Osteocyte (in vitro differentiated cells): ENCODE measurements at regions not wholly inside any gene's neighbourhood (a gene's known extent, or its start where the extent isn't known, plus 50 kb on each side); places are given as distances from the start of the nearest gene placed in this dataset.

Source experiments
- DNase-seq: peaks from one replicate; pipeline ENCODE4 v3.0.0; 2021; ENCODE audit warnings: mixed read lengths; ENCODE audit not compliant: unreplicated experiment; ENCODE audit errors: extremely low spot score
- H3K27ac Mint-ChIP-seq: one replicate; pipeline ENCODE4 v1.8.0; 2021; ENCODE audit warnings: mild to moderate bottlenecking, mixed read lengths; ENCODE audit not compliant: unreplicated experiment
- H3K27me3 Mint-ChIP-seq: one replicate; pipeline ENCODE4 v1.8.0; 2021; ENCODE audit warnings: mixed read lengths; ENCODE audit not compliant: unreplicated experiment
- H3K36me3 Mint-ChIP-seq: one replicate; pipeline ENCODE4 v1.8.0; 2021; ENCODE audit warnings: mixed read lengths; ENCODE audit not compliant: unreplicated experiment
- H3K4me1 Mint-ChIP-seq: one replicate; pipeline ENCODE4 v1.8.0; 2021; ENCODE audit warnings: mixed read lengths; ENCODE audit not compliant: unreplicated experiment
- H3K4me3 Mint-ChIP-seq: one replicate; pipeline ENCODE4 v1.8.0; 2021; ENCODE audit warnings: mild to moderate bottlenecking, moderate library complexity, mixed read lengths; ENCODE audit not compliant: unreplicated experiment
- H3K9me3 Mint-ChIP-seq: one replicate; pipeline ENCODE4 v1.8.0; 2021; ENCODE audit warnings: mixed read lengths; ENCODE audit not compliant: unreplicated experiment
- TF ChIP-seq, protein P1 (sequence below): fragments of 200-600 bp; sonication (generic); IDR thresholded peaks from 2 replicates; pipeline ENCODE4 v1.5.0; 2021; ENCODE audit warnings: antibody characterized with exemption, mild to moderate bottlenecking, moderate library complexity

GRCh38 chr6:153625089-153625488 is 414.0 kb upstream of the OPRM1 start:
- no peaks in the 10 kb centered on the region for H3K9me3 Mint-ChIP-seq
- TF ChIP-seq, protein P1, sequence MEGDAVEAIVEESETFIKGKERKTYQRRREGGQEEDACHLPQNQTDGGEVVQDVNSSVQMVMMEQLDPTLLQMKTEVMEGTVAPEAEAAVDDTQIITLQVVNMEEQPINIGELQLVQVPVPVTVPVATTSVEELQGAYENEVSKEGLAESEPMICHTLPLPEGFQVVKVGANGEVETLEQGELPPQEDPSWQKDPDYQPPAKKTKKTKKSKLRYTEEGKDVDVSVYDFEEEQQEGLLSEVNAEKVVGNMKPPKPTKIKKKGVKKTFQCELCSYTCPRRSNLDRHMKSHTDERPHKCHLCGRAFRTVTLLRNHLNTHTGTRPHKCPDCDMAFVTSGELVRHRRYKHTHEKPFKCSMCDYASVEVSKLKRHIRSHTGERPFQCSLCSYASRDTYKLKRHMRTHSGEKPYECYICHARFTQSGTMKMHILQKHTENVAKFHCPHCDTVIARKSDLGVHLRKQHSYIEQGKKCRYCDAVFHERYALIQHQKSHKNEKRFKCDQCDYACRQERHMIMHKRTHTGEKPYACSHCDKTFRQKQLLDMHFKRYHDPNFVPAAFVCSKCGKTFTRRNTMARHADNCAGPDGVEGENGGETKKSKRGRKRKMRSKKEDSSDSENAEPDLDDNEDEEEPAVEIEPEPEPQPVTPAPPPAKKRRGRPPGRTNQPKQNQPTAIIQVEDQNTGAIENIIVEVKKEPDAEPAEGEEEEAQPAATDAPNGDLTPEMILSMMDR: no peak
- H3K4me3 Mint-ChIP-seq: no peak overlapping the region
- no peaks in the 10 kb centered on the region for H3K36me3 Mint-ChIP-seq
- H3K4me1 Mint-ChIP-seq: peaks cover 22% of the 10 kb centered on the region
- peak overlapping the region; percentile 47 for H3K27ac Mint-ChIP-seq
- no peak for DNase-seq
- no peaks in the 10 kb centered on the region for H3K27me3 Mint-ChIP-seq

GRCh38 chr6:153624528-153624927 is 414.5 kb upstream of the OPRM1 start:
- Mint-ChIP-seq H3K4me3 (no peak overlapping the region), H3K9me3 (no peaks in the 10 kb centered on the region), H3K27me3 (no peaks in the 10 kb centered on the region), H3K27ac (peak overlapping the region; percentile 56), H3K36me3 (no peaks in the 10 kb centered on the region), H3K4me1 (peaks cover 22% of the 10 kb centered on the region)
- TF ChIP-seq, protein P1: no peak
- no peak for DNase-seq

- TF ChIP-seq, protein P1: no peak
- H3K27ac Mint-ChIP-seq: peak overlapping the region; percentile 56
- DNase-seq: no peak
- H3K9me3 Mint-ChIP-seq: no peaks in the 10 kb centered on the region
- no peaks in the 10 kb centered on the region for H3K27me3 Mint-ChIP-seq
- peaks cover 26% of the 10 kb centered on the region for H3K4me1 Mint-ChIP-seq
- H3K36me3 Mint-ChIP-seq: no peaks in the 10 kb centered on the region
- no peak overlapping the region for H3K4me3 Mint-ChIP-seq
Measured at GRCh38 chr6:153623496-153623895, 415.5 kb upstream of the OPRM1 start.

- Mint-ChIP-seq H3K4me1 (peaks cover 26% of the 10 kb centered on the region), H3K9me3 (no peaks in the 10 kb centered on the region), H3K27me3 (no peaks in the 10 kb centered on the region), H3K27ac (no peak overlapping the region), H3K4me3 (no peak overlapping the region), H3K36me3 (no peaks in the 10 kb centered on the region)
- DNase-seq: no peak
- TF ChIP-seq, protein P1: no peak
Measured at GRCh38 chr6:153621491-153621890, 417.5 kb upstream of the OPRM1 start.

DNA sequence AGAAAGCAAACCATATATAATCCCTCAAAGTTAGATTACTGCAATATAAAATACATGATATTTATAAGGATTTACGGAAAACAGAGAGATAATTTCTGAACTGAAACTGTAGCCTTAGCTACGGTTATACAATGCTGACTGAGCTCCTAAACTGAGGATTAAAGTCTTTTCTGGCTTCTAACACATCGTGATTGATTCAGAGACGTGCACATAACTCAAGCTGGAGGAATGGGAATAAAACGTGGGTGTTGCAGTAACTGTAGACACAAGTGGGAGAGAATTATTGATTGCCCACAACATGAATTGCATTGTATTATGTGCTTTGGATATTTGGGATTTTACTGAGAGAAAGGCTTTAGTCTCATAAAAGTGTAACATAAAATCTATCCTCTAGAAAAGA is 418.0 kb upstream of the OPRM1 start:
- H3K36me3 Mint-ChIP-seq: no peaks in the 10 kb centered on the region
- no peak overlapping the region for H3K4me3 Mint-ChIP-seq
- TF ChIP-seq, protein P1: no peak
- peaks cover 26% of the 10 kb centered on the region for H3K4me1 Mint-ChIP-seq
- DNase-seq: no peak
- H3K9me3 Mint-ChIP-seq: no peaks in the 10 kb centered on the region
- H3K27me3 Mint-ChIP-seq: no peaks in the 10 kb centered on the region
- H3K27ac Mint-ChIP-seq: no peak overlapping the region
